MCF 10A (cell line): ENCODE measurements at regions not wholly inside any gene's neighbourhood (a gene's known extent, or its start where the extent isn't known, plus 50 kb on each side); places are given as distances from the start of the nearest gene placed in this dataset.

Source experiments
- BruUV-seq: library from RNA; stranded (reverse); fragments of 400-500 nt; replicated peaks from 2 replicates; lab custom pipeline; 2021; lab: Mats Ljungman, UMichigan
- CTCF ChIA-PET: fragments of 300-600 bp; sonication (Branson Sonifier 250); formaldehyde crosslinking; extraction: SDS; loops from one replicate; lab custom pipeline; 2021; ENCODE audit warnings: antibody characterized with exemption, inconsistent platforms; lab: Yijun Ruan, JAX
- POLR2A ChIA-PET: fragments of 300-600, 350-650 bp; sonication (Branson Sonifier 250); formaldehyde crosslinking; extraction: SDS; loops from one replicate; lab custom pipeline; 2020; ENCODE audit warnings: antibody characterized with exemption, inconsistent platforms; lab: Yijun Ruan, JAX
- DNase-seq: peaks from one replicate; pipeline ENCODE4 v3.0.0-alpha.2; 2018; ENCODE audit not compliant: unreplicated experiment
- H3K27ac Mint-ChIP-seq: one replicate; pipeline ENCODE4 v1.8.0; 2022; ENCODE audit warnings: mild to moderate bottlenecking, low read depth, mixed read lengths; ENCODE audit not compliant: unreplicated experiment
- H3K27me3 Mint-ChIP-seq: one replicate; pipeline ENCODE4 v1.8.0; 2022; ENCODE audit warnings: mixed read lengths; ENCODE audit not compliant: insufficient read depth, unreplicated experiment
- H3K36me3 Mint-ChIP-seq: one replicate; pipeline ENCODE4 v1.8.0; 2022; ENCODE audit warnings: mild to moderate bottlenecking, moderate library complexity, mixed read lengths; ENCODE audit not compliant: insufficient read depth, unreplicated experiment
- H3K4me1 Mint-ChIP-seq: one replicate; pipeline ENCODE4 v1.8.0; 2022; ENCODE audit warnings: mixed read lengths; ENCODE audit not compliant: insufficient read depth, unreplicated experiment
- H3K4me3 Mint-ChIP-seq: one replicate; pipeline ENCODE4 v1.8.0; 2022; ENCODE audit warnings: mild to moderate bottlenecking, moderate library complexity, mixed read lengths; ENCODE audit not compliant: unreplicated experiment
- H3K9me3 Mint-ChIP-seq: one replicate; pipeline ENCODE4 v1.8.0; 2022; ENCODE audit warnings: mixed read lengths; ENCODE audit not compliant: unreplicated experiment
- CTCF ChIP-seq: fragments of 200-600 bp; IDR thresholded peaks from one replicate; pipeline ENCODE4 v1.8.0; 2022; ENCODE audit warnings: antibody characterized with exemption, mild to moderate bottlenecking; ENCODE audit not compliant: unreplicated experiment
- intact Hi-C: fragments of 100-400 bp; cut with micrococcal nuclease; formaldehyde crosslinking; loops from 2 replicates; pipeline ENCODE4 v1.14.1; 2022

- H3K27me3 Mint-ChIP-seq, result no peaks in the 10 kb centered on the region
- BruUV-seq, result no TSS peak
- intact Hi-C loops, result no loop called here
- no peak overlapping the region for H3K4me3 Mint-ChIP-seq
- H3K27ac Mint-ChIP-seq, result no peak overlapping the region
- no peaks in the 10 kb centered on the region for H3K9me3 Mint-ChIP-seq
- CTCF ChIA-PET, result no interaction called here
- TF ChIP-seq CTCF, result no peak
- no peaks in the 10 kb centered on the region for H3K4me1 Mint-ChIP-seq
- DNase-seq, result no peak
- H3K36me3 Mint-ChIP-seq, result no peaks in the 10 kb centered on the region
- POLR2A ChIA-PET, result no interaction called here
Measured at GRCh38 chr2:217096474-217097225, 236.8 kb upstream of the TNP1 start.

GRCh38 chr2:217095511-217096205, 235.8 kb upstream of the TNP1 start:
- no peaks in the 10 kb centered on the region for H3K36me3 Mint-ChIP-seq
- BruUV-seq, result no TSS peak
- H3K9me3 Mint-ChIP-seq, result no peaks in the 10 kb centered on the region
- no peak for DNase-seq
- no peaks in the 10 kb centered on the region for H3K27me3 Mint-ChIP-seq
- H3K4me3 Mint-ChIP-seq, result no peak overlapping the region
- POLR2A ChIA-PET, result no interaction called here
- no peak overlapping the region for H3K27ac Mint-ChIP-seq
- H3K4me1 Mint-ChIP-seq, result no peaks in the 10 kb centered on the region
- intact Hi-C loops, result no loop called here
- no peak for TF ChIP-seq CTCF
- CTCF ChIA-PET, result no interaction called here

- H3K9me3 Mint-ChIP-seq, result no peaks in the 10 kb centered on the region
- ChIA-PET POLR2A (interaction anchor here (0.6 kb wide), 1 partner anchor 11 kb away, joined by 4 read pairs; no protein-coding TSS in a partner anchor), CTCF (no interaction called here)
- H3K27me3 Mint-ChIP-seq, result no peaks in the 10 kb centered on the region
- no peaks in the 10 kb centered on the region for H3K4me1 Mint-ChIP-seq
- BruUV-seq, result no TSS peak
- no peaks in the 10 kb centered on the region for H3K36me3 Mint-ChIP-seq
- no peak for DNase-seq
- no peak for TF ChIP-seq CTCF
- H3K27ac Mint-ChIP-seq, result no peak overlapping the region
- H3K4me3 Mint-ChIP-seq, result no peak overlapping the region
- intact Hi-C loops, result no loop called here
Measured at GRCh38 chr2:217092710-217093379, 233.0 kb upstream of the TNP1 start.

GRCh38 chr2:217091531-217091930, 231.7 kb upstream of the TNP1 start:
- TF ChIP-seq CTCF, result no peak
- ChIA-PET CTCF (no interaction called here), POLR2A (no interaction called here)
- Mint-ChIP-seq H3K9me3 (no peaks in the 10 kb centered on the region), H3K27me3 (no peaks in the 10 kb centered on the region), H3K36me3 (no peaks in the 10 kb centered on the region), H3K27ac (no peak overlapping the region), H3K4me3 (no peak overlapping the region), H3K4me1 (no peaks in the 10 kb centered on the region)
- BruUV-seq, result no TSS peak
- no peak for DNase-seq
- intact Hi-C loops, result no loop called here
